GM12892 (cell line): ENCODE measurements at regions not wholly inside any gene's neighbourhood (a gene's known extent, or its start where the extent isn't known, plus 50 kb on each side); places are given as distances from the start of the nearest gene placed in this dataset.

Experiments
- POLR2A ChIP-seq: IDR thresholded peaks from 2 replicates; pipeline ENCODE4 v1.6.1; 2011; ENCODE audit warnings: low read depth, low read length, control low read depth
- POLR2AphosphoS5 ChIP-seq: IDR thresholded peaks from 2 replicates; pipeline ENCODE4 v1.6.1; 2011; ENCODE audit warnings: low read depth, low read length, control low read depth
- TAF1 ChIP-seq: IDR thresholded peaks from 2 replicates; pipeline ENCODE4 v1.6.1; 2011; ENCODE audit warnings: low read depth, mild to moderate bottlenecking, control low read depth, low read length, borderline replicate concordance

DNA sequence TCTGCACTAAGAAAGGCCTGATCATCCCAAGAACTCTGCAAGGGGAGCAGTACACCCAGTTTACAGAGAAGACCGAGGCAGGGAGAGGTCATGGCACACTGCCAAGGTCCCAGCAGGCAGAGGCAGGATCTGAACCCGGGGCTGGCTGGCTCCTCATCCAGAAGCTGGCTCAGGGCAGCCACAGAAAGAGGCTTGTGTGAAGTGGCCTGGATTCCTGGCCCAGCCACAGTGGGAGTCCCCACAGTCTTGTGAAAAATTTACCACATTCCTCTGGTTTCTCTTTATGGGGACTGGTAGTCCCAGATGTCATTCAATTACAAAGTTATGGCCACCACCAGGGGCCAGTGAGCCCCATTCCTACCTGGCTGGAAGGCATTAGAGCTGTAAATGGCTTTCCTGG, 440.5 kb downstream of the MIAT start:
- TF ChIP-seq POLR2AphosphoS5 (no peak), POLR2A (no peak), TAF1 (no peak)
